ENCODE measurements at regions not wholly inside any gene's neighbourhood (a gene's known extent, or its start where the extent isn't known, plus 50 kb on each side); places are given as distances from the start of the nearest gene placed in this dataset.

DNA sequence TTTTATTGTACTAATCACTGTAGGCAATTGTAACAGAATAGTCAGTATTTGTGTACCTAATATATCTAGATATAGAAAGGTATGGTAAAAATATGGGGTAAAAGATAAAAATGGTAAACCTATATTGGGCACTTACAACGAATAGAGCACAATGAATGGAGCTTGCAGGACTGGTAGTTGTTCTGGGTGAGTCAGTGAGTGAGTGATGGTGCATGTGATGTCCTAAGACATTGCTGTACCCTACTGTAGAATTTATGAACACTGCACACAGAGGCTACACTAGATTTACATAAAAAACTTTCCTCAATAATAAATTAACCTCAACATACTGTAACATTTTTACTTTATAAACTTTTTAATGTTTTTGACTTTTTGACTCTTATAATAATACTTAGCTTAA lies 274.3 kb upstream of the PPP2R3A start:
- WGBS, 10 experiments, result 0 to 100% (median 44%) methylated on average over 1 of the region's 1 CpG; no CpG with 5 or more reads in 3 of the 10 experiments
- peak in 4 of 8 experiments; percentile 30 to 70 (median 49) for ATAC-seq (replicated peaks in 6 of 8)

DNA sequence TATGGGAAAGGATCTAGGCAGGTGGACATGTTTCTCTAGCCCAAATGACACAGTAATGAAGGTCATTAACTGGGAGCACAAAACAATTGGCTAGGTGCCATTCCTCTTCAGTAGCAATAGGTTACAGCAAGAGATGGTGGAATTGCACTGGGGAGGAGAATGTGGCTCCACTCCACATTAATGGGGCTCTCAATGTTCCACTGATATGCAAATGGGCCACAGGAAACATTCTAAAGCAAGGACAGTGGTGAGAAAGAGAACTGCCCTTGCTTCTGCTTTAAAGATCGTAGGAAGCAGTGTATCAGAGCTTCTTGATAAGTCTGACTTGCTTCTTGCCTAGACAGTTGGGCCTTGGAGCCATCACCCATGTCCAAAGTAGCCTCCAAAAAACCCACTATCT lies 271.4 kb upstream of the PPP2R3A start:
- 0 to 86% (median 79%) methylated on average over 1 of the region's 1 CpG; no CpG with 5 or more reads in 4 of the 10 experiments for WGBS, 10 experiments
- no peak for ATAC-seq (replicated peaks in 6 of 8)
- Histone ChIP-seq H3K4me3 (no peak overlapping the region), H3K4me1 (replicated peaks in 1 of 2) (no peaks in the 10 kb centered on the region), H3K27ac (no peak overlapping the region)
- in situ Hi-C loops (cut with MboI; ENCODE audit: low pct_unique_long_range_greater_than_20kb in 2 of 9, low sequenced_read_pairs in 9 of 9, unreplicated experiment in 9 of 9), result no loop called here

More for the DNA sequence above, 274.3 kb upstream of the PPP2R3A start:
- Histone ChIP-seq H3K4me3 (no peak overlapping the region), H3K4me1 (replicated peaks in 1 of 2) (no peaks in the 10 kb centered on the region), H3K27ac (no peak overlapping the region)
- in situ Hi-C loops (cut with MboI; ENCODE audit: low pct_unique_long_range_greater_than_20kb in 2 of 9, low sequenced_read_pairs in 9 of 9, unreplicated experiment in 9 of 9), result no loop called here

DNA sequence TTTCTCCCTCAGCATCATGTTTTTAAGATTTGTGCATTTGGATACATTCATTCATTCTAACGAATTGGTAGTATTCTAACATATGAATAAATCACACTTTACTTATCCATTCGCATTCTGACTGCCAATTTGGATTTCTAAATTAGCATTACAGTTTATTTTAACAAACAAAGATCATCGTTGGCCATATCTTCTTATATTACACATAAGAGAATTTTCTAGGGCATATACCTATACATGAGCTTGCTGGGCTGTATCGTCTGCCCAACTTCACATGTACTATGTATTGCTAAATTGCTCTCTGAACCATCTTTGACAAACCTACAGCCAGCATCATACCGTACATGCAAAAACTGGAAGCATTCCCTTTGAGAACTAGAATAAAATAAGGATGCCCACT lies 265.8 kb upstream of the PPP2R3A start:
- no peak for ATAC-seq (replicated peaks in 6 of 8)
- in situ Hi-C loops (cut with MboI; ENCODE audit: low pct_unique_long_range_greater_than_20kb in 2 of 9, low sequenced_read_pairs in 9 of 9, unreplicated experiment in 9 of 9), result no loop called here
- WGBS, 10 experiments, result 9 to 100% (median 77%) methylated on average over 2 to 5 of the region's 5 CpGs; no CpG with 5 or more reads in 1 of the 10 experiments
- no peak overlapping the region for H3K4me3 ChIP-seq
- no peak overlapping the region for H3K27ac ChIP-seq
- no peaks in the 10 kb centered on the region for H3K4me1 ChIP-seq (replicated peaks in 1 of 2)

DNA sequence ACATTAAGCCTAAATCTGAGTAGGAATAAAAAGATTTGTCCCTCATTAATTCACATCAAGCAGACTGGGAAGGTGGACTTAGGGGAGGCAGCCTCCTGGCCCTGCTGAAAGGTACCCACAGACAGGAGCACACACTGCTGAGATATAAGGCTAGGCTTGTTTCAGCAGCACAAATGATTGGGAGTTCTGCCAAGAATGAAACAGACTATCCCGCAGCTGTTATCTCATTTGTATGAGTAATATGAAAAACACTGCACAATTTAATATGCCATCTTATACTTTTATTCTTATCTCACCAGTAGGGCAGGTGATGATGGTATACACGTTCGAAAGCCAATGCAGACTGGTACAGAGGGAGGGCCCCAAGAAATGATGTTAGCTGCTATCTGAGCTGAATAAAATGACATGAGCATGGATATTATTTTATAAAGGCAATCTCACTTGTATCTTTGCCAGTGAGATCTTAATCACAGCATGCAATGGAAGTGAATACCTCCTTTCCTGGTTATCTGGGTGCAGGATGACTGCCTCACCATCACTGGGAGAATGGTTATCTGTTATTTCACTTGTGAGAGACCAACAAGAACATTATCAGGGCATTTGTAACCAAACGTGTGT lies 258.7 kb upstream of the PPP2R3A start:
- H3K4me3 ChIP-seq, result no peak overlapping the region
- 6 to 100% (median 65%) methylated on average over 1 to 3 of the region's 4 CpGs; no CpG with 5 or more reads in 1 of the 10 experiments for WGBS, 10 experiments
- H3K27ac ChIP-seq, result no peak overlapping the region
- in situ Hi-C loops (cut with MboI; ENCODE audit: low pct_unique_long_range_greater_than_20kb in 2 of 9, low sequenced_read_pairs in 9 of 9, unreplicated experiment in 9 of 9), result no loop called here
- H3K4me1 ChIP-seq (replicated peaks in 1 of 2), result no peaks in the 10 kb centered on the region
- ATAC-seq (replicated peaks in 6 of 8), result peak in 1 of 8 experiments; percentile 29

- Histone ChIP-seq H3K4me3 (no peak overlapping the region), H3K4me1 (replicated peaks in 1 of 2) (no peaks in the 10 kb centered on the region), H3K27ac (no peak overlapping the region)
- WGBS, 10 experiments, result 0 to 100% (median 63%) methylated on average over 1 of the region's 1 CpG; no CpG with 5 or more reads in 3 of the 10 experiments
- in situ Hi-C loops (cut with MboI; ENCODE audit: low pct_unique_long_range_greater_than_20kb in 2 of 9, low sequenced_read_pairs in 9 of 9, unreplicated experiment in 9 of 9), result no loop called here
- ATAC-seq (replicated peaks in 6 of 8), result peak in 2 of 8 experiments; percentile 58
Measured at GRCh38 chr3:135719449-135719848, 246.1 kb upstream of the PPP2R3A start.

DNA sequence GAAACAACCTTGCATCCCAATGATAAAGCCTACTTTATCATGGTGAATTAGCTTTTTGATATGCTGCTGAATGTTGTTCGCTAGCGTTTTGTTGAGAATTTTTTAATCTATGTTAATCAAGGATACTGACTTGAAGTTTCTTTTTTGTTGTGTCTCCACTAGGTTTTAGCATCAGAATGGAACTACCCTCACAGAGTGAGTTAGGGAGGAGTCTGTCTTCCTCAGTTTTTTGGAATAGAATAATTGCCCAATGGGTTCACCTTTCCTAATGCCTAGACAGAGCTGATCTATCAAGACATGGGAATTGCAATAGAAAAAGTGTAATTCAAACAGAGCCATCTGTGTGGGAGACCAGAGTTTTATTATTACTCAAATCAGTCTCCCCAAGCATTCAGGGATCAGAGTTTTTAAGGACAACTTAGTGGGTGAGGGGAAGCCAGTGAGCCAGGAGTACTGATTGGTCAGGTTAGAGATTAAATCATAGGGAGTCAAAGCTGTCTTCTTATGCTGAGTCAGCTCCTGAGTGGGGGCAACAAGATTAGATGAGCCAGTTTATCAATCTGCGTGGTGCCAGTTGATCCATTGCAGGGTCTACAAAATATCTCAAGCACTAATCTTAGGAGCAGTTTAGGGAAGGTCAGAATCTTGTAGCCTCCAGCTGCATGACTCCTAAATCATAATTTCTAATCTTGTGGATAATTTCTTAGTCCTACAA lies 237.4 kb upstream of the PPP2R3A start:
- Histone ChIP-seq H3K4me1 (replicated peaks in 1 of 2) (no peaks in the 10 kb centered on the region), H3K4me3 (no peak overlapping the region), H3K27ac (no peak overlapping the region)
- WGBS, 10 experiments, result 0 to 80% (median 57%) methylated on average over 2 to 3 of the region's 3 CpGs; no CpG with 5 or more reads in 1 of the 10 experiments
- in situ Hi-C loops (cut with MboI; ENCODE audit: low pct_unique_long_range_greater_than_20kb in 2 of 9, low sequenced_read_pairs in 9 of 9, unreplicated experiment in 9 of 9), result loop anchor here in 1 of 9 experiments (25.0 kb wide), 1 partner anchor 159 kb away; no protein-coding TSS in a partner anchor
- peak in 3 of 8 experiments; percentile 38 to 64 (median 50) for ATAC-seq (replicated peaks in 6 of 8)

DNA sequence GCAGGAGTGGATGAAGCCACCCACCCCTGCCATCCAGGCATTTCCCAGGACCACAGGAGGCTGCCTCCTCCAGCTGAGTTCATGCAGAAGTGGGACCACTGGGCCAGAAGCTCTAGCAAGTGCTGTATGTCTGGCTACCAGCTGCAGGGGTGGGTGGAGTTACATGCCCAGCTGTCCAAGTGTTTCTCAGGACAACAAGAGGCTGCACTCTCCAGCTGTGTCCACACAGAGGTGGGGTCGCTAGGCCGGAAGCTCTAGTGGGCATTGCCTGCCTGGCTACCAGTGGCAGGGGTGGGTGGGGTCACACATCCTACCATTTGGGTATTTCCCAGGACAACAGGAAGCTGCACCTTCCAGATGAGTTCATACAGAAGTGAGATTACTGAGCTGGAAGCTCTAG lies 234.0 kb upstream of the PPP2R3A start:
- 100% methylated on average over 1 of the region's 2 CpGs; no CpG with 5 or more reads in 9 of the 10 experiments for WGBS, 10 experiments
- ATAC-seq (replicated peaks in 6 of 8), result peak in 3 of 8 experiments; percentile 44 to 80 (median 48)
- in situ Hi-C loops (cut with MboI; ENCODE audit: low pct_unique_long_range_greater_than_20kb in 2 of 9, low sequenced_read_pairs in 9 of 9, unreplicated experiment in 9 of 9), result loop anchor here in 1 of 9 experiments (25.0 kb wide), 1 partner anchor 156 kb away; no protein-coding TSS in a partner anchor
- H3K4me3 ChIP-seq, result no peak overlapping the region
- H3K4me1 ChIP-seq (replicated peaks in 1 of 2), result no peaks in the 10 kb centered on the region
- no peak overlapping the region for H3K27ac ChIP-seq

DNA sequence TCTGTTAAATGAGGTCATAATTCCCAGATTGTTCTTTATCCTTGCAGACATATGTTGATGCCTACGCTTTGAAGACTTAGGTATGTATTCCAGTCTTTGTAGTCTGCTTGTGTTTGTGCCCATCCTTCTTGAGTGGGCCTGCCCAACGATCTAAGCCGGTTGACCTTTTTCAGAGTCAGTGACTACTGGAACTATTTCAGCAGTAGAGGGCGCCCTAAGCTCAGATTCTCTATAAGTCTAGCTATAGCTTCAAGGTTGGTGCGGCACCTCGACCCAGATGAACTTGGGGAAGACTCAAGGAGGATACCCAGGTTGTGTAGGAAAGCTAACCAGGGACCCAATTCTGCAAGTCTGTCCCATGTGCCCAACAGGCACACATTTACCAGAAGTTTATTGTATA lies 228.8 kb upstream of the PPP2R3A start:
- ATAC-seq (replicated peaks in 6 of 8), result peak in 3 of 8 experiments; percentile 46 to 77 (median 52)
- 0 to 89% (median 64%) methylated on average over 1 to 6 of the region's 6 CpGs; no CpG with 5 or more reads in 2 of the 10 experiments for WGBS, 10 experiments
- in situ Hi-C loops (cut with MboI; ENCODE audit: low pct_unique_long_range_greater_than_20kb in 2 of 9, low sequenced_read_pairs in 9 of 9, unreplicated experiment in 9 of 9), result loop anchor here in 1 of 9 experiments (25.0 kb wide), 1 partner anchor 151 kb away; no protein-coding TSS in a partner anchor

GRCh38 chr3:135739779-135740178 lies 225.7 kb upstream of the PPP2R3A start:
- Histone ChIP-seq H3K27ac (peak overlapping the region; percentile 69 to 73), H3K4me3 (peak overlapping the region in 1 of 5 donors; percentile 1), H3K4me1 (replicated peaks in 1 of 2) (peaks cover 27 to 32% of the 10 kb centered on the region in 2 donors)
- in situ Hi-C loops (cut with MboI; ENCODE audit: low pct_unique_long_range_greater_than_20kb in 2 of 9, low sequenced_read_pairs in 9 of 9, unreplicated experiment in 9 of 9), result loop anchor here in 1 of 9 experiments (25.0 kb wide), 1 partner anchor 148 kb away; no protein-coding TSS in a partner anchor
- 0 to 20% (median 0%) methylated on average over 1 to 2 of the region's 2 CpGs; no CpG with 5 or more reads in 5 of the 10 experiments for WGBS, 10 experiments
- peak in 5 of 8 experiments; percentile 89 to 92 (median 90) for ATAC-seq (replicated peaks in 6 of 8)

More for the DNA sequence above, 228.8 kb upstream of the PPP2R3A start:
- no peak overlapping the region for H3K4me3 ChIP-seq
- no peak overlapping the region for H3K27ac ChIP-seq
- peaks cover 27 to 29% of the 10 kb centered on the region in 2 donors for H3K4me1 ChIP-seq (replicated peaks in 1 of 2)

DNA sequence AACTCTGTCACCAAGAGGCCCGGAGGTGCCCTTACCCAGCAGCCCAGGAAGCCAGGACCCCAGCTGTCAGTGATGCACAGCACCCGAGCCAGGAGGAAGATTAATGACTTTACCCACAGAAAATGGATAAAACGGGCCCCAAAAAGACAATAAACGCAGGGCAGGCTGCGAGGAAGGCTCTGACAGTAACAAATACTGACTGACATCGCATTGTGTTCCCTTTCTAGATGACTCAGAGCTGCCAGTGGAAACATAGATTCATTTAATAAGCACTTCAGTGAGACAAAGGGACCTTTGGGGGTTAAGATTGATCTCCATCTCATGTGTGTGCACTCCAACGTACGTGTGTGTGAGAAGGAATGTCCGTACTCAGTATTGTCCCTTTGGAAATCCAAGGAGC lies 225.3 kb upstream of the PPP2R3A start:
- WGBS, 10 experiments, result 0 to 53% (median 4%) methylated on average over 1 to 8 of the region's 9 CpGs
- ATAC-seq (replicated peaks in 6 of 8), result peak in 5 of 8 experiments; percentile 85 to 87 (median 86)
- in situ Hi-C loops (cut with MboI; ENCODE audit: low pct_unique_long_range_greater_than_20kb in 2 of 9, low sequenced_read_pairs in 9 of 9, unreplicated experiment in 9 of 9), result loop anchor here in 1 of 9 experiments (25.0 kb wide), 1 partner anchor 147 kb away; no protein-coding TSS in a partner anchor
- peak overlapping the region; percentile 69 to 73 for H3K27ac ChIP-seq
- peaks cover 27 to 32% of the 10 kb centered on the region in 2 donors for H3K4me1 ChIP-seq (replicated peaks in 1 of 2)
- H3K4me3 ChIP-seq, result peak overlapping the region in 1 of 5 donors; percentile 1

- Histone ChIP-seq H3K27ac (peak overlapping the region; percentile 69 to 73), H3K4me3 (no peak overlapping the region), H3K4me1 (replicated peaks in 1 of 2) (peaks cover 27 to 32% of the 10 kb centered on the region in 2 donors)
- in situ Hi-C loops (cut with MboI; ENCODE audit: low pct_unique_long_range_greater_than_20kb in 2 of 9, low sequenced_read_pairs in 9 of 9, unreplicated experiment in 9 of 9), result loop anchor here in 1 of 9 experiments (25.0 kb wide), 1 partner anchor 147 kb away; no protein-coding TSS in a partner anchor
- ATAC-seq (replicated peaks in 6 of 8), result peak in 1 of 8 experiments; percentile 0
Measured at GRCh38 chr3:135740751-135741150, 224.8 kb upstream of the PPP2R3A start.

DNA sequence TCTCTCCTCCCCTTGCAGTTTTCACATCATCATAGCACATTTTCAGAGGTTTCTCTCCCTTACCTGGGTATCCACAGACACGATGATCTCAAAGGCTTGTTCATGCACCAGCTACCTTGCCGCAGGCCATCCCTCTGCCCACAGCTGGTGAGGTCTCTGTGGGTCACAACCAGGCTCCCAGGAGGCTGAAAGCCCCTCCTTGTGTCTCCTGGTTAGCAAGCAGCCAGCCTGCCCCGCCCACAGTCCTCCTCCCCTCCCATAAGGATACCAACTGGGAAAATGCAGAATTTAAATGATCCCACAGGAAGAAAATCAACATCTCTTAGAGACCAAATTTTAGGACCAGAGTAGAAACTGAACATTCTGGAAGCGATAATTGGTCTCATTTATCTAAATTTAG lies 213.5 kb upstream of the PPP2R3A start:
- WGBS, 10 experiments, result 15 to 100% (median 70%) methylated on average over 1 to 4 of the region's 4 CpGs; no CpG with 5 or more reads in 1 of the 10 experiments
- Histone ChIP-seq H3K4me1 (replicated peaks in 1 of 2) (peaks cover 22% of the 10 kb centered on the region in 2 donors), H3K4me3 (no peak overlapping the region), H3K27ac (no peak overlapping the region)
- in situ Hi-C loops (cut with MboI; ENCODE audit: low pct_unique_long_range_greater_than_20kb in 2 of 9, low sequenced_read_pairs in 9 of 9, unreplicated experiment in 9 of 9), result no loop called here
- ATAC-seq (replicated peaks in 6 of 8), result no peak

DNA sequence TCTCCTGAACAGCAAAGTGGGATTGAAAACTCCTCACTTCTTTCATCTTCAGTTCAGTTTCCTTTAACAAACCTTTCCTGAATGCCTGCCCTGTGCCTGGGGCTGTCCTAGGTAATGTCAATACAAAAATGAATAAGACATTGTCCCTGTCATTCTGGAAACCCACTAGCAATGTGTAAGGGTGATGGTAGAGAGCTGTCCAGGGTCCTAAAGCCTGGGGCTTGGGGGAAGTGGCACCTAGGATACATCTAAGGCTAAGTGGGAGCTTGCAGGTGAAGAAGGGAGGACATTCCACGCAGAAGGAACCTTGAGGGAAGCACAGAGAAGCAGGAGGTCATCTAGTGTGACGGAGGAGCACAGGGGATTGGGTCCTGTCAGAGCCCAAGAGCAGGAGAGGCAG lies 212.7 kb upstream of the PPP2R3A start:
- ATAC-seq (replicated peaks in 6 of 8), result peak in 2 of 8 experiments; percentile 42 to 49
- in situ Hi-C loops (cut with MboI; ENCODE audit: low pct_unique_long_range_greater_than_20kb in 2 of 9, low sequenced_read_pairs in 9 of 9, unreplicated experiment in 9 of 9), result no loop called here

More for the DNA sequence above, 212.7 kb upstream of the PPP2R3A start:
- 0 to 100% (median 60%) methylated on average over 1 to 2 of the region's 2 CpGs; no CpG with 5 or more reads in 6 of the 10 experiments for WGBS, 10 experiments
- H3K27ac ChIP-seq, result no peak overlapping the region
- peaks cover 22% of the 10 kb centered on the region in 2 donors for H3K4me1 ChIP-seq (replicated peaks in 1 of 2)
- no peak overlapping the region for H3K4me3 ChIP-seq

All from motor neuron (in vitro differentiated cells).